ENCODE measurements at regions not wholly inside any gene's neighbourhood (a gene's known extent, or its start where the extent isn't known, plus 50 kb on each side); places are given as distances from the start of the nearest gene placed in this dataset.
"Not testable (repeated sequence)": the region's sequence is repeated elsewhere in the genome, so short reads cannot be mapped to it uniquely, and the experiment has no call there.

DNA sequence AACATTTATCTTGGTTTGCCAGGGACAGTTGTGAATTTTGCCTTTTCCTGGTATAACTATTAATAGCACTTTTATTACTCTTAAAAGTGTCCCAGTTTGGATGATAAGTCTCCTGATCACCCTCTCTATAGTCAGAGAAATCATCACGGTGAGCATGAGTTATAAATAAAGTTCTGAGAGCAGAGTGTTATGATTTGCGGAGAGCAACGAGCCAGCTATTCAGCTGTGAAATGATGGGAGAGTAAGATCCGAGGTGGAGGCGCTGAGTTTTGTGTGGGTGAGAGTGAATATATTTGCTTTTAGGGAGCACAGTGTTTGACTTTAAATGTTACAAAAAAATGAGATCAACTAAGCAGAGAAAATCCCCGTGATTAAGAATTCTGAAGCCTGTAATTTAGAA, 179.6 kb downstream of the DSC3 start:
- DNase-seq: no peak
- TF ChIP-seq POLR2A (IDR thresholded peaks at IDR 0.05; ENCODE audit: low read length): no peak
- TF ChIP-seq GATA1 (IDR thresholded peaks at IDR 0.05; ENCODE audit: low read depth, low read length): no peak

DNA sequence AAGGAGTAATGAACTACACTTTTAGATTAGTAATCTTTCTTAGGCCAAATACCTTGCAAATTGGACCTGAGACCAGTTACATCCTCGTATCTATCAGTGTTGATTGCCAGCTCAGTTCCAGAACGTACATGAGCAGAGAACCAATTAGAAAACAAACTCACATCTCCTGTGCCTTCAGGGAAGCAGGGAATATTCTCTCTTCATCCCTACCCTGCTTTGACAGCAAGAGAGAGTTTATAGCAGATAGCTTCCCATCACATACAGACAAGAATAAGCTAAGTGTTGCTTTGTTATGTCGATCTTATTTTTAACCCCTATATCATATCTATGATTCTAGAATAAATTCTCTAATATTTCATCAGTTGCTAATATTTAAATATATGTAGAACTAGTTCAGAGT, 181.8 kb downstream of the DSC3 start:
- TF ChIP-seq POLR2A (IDR thresholded peaks at IDR 0.05; ENCODE audit: low read length): no peak
- TF ChIP-seq GATA1 (IDR thresholded peaks at IDR 0.05; ENCODE audit: low read depth, low read length): no peak
- DNase-seq: no peak

DNA sequence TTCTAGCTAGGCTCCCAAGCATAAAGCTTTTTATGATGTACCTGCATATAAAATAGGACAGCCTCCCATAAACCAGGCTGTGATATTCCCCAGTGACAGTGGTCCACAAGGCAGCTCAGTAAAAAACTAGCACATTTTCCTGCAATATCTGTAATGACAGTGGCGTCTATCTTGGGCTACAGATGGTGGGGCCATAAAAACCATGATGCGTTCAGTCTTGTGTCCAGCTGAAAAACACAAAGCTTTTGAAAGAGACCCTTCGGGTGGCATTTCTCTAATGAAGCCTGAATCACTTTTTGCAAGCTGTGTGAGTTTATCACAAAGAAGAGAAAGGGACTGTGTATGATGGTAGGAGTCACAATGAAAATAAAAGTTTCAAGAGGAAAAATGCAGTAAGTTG, 183.5 kb downstream of the DSC3 start:
- TF ChIP-seq GATA1 (IDR thresholded peaks at IDR 0.05; ENCODE audit: low read depth, low read length): no peak
- no peak for TF ChIP-seq POLR2A (IDR thresholded peaks at IDR 0.05; ENCODE audit: low read length)
- no peak for DNase-seq

DNA sequence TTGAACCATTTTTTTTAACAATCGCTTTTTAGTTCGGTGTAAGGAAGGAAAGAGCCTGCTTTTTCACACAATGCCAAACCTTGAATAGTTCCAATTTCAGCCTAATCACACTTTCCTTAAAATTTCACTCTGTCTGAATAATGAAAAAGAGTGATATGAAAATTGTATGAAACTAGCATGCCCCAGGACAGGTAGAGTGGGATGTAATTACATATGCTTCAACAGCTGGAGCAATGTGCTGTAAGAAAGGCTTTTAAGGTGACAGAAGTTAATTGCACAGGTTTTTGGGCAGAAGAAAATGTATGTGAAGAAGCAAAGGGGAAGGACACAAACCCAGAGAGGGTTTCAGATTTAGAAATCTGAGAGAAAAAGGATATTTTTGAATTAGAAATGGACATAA, 184.0 kb downstream of the DSC3 start:
- no peak for TF ChIP-seq POLR2A (IDR thresholded peaks at IDR 0.05; ENCODE audit: low read length)
- no peak for DNase-seq

DNA sequence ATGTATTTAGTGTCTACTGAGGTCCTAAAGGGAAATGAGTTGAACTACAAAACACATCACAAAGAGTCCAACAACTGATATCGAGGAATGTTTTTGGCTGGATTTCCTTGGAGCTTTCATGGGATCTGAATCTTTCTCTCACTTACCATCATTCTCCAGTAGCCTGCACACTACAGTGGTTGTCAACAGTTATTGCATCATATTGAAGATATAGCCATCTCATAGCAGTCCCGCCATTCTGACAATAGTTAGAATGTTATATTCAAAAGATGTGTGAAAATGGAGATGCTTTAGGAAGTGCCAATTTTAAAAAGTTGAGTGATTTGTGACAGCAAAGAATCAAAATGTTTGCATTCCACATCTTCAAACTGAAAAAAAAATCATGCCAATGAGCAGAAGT, 186.8 kb downstream of the DSC3 start:
- no peak for DNase-seq
- TF ChIP-seq GATA1 (IDR thresholded peaks at IDR 0.05; ENCODE audit: low read depth, low read length): no peak
- no peak for TF ChIP-seq POLR2A (IDR thresholded peaks at IDR 0.05; ENCODE audit: low read length)

DNA sequence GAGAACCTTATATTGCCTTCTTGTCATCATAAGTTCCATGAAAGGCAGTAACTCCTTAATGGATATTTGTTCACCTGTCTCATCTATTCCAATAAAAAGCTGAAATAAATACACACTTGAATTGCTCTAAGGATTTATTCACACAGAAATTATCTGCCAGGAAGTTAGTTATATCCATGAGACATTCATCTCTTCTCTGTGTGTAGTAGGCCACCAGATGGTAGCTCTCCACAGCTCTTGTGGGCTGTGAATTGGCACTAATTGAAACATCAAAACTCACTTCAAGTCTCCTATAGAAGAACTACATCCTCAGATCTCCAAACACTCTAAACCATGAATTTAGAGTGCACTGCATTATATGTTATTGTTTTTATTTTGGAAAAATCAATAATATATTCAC, 189.6 kb downstream of the DSC3 start:
- DNase-seq: no peak
- TF ChIP-seq GATA1 (IDR thresholded peaks at IDR 0.05; ENCODE audit: low read depth, low read length) (no peak), POLR2A (IDR thresholded peaks at IDR 0.05; ENCODE audit: low read length) (no peak)

DNA sequence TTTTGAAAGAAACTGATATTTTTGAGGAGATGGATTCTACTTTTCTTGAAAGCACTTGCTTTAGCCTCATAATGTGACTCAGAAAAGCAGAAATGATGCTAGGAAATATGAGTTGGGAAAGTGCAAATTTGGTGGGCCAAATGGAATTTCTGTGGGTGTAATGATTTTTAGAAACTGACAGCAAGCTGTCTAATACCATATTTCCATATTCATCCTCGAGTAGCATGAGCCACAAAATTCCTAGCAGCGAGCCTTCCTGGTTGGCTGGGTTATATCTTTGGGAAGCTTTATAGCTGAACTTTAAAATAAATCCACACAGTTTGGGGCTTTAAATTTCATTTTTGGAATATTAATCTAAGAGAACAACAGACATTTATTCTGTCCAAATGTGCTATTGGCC, 190.0 kb downstream of the DSC3 start:
- TF ChIP-seq GATA1 (IDR thresholded peaks at IDR 0.05; ENCODE audit: low read depth, low read length) (no peak), POLR2A (IDR thresholded peaks at IDR 0.05; ENCODE audit: low read length) (no peak)
- no peak for DNase-seq

DNA sequence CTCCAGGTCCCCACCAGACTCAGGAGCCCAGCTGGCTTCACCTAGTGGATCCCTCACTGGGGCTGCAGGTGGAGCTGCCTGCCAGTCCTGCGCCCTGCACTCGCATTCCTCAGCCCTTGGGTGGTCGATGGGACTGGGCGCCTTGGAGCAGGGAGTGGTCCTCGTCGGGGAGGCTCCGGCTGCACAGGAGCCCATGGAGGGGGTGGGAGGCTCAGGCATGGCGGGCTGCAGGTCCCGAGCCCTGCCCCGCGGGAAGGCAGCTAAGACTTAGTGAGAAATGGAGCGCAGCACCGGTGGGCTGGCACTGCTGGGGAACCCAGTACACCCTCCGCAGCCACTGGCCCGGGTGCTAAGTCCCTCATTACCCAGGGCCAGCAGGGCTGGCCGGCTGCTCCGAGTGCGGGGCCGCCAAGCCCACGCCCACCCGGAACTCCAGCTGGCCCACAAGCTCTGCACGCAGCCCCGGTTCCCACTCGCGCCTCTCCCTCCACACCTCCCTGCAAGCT, 203.4 kb downstream of the DSC3 start:
- not testable (repeated sequence) for DNase-seq

DNA sequence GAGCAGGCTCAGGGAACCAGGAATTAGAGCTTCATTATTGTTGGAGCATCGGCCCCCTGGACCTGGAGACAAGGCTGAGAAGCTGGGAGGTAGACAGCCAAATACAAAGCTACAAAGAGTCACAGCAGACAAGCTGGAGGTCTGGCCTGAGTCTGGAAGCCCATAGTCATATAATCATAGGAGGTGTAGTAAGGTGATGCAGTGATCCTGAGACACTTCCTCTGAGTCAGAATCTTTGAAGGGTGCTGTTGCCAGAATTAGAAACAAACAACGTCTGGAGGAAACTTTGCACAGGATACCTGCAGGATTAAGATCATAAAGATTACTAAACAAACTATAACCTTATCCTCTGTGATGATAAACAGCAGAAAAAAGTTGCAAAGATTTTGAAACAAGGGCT, 213.8 kb downstream of the DSC3 start:
- no peak for DNase-seq
- TF ChIP-seq GATA1 (IDR thresholded peaks at IDR 0.05; ENCODE audit: low read depth, low read length) (no peak), POLR2A (IDR thresholded peaks at IDR 0.05; ENCODE audit: low read length) (no peak)

DNA sequence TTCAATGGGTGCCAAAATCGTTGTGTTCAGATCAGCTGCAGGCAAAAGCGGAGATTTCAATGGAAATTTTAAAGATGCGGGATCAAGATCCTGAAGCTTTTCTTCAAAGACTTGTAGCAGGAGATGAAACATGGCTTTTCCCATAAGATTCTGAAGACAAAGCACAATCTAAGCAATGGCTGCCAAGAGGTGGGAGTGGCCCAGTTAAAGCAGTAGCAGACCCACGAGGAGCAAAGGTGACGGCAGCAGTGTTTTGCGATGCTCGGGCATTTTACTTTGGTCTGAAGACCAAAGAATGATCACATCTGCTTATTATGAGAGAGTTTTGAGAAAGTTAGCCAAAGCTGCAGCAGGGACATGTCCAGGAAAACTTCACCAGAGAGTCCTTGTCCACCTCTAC, 222.9 kb downstream of the DSC3 start:
- no peak for DNase-seq
- no peak for TF ChIP-seq GATA1 (IDR thresholded peaks at IDR 0.05; ENCODE audit: low read depth, low read length)
- no peak for TF ChIP-seq POLR2A (IDR thresholded peaks at IDR 0.05; ENCODE audit: low read length)

DNA sequence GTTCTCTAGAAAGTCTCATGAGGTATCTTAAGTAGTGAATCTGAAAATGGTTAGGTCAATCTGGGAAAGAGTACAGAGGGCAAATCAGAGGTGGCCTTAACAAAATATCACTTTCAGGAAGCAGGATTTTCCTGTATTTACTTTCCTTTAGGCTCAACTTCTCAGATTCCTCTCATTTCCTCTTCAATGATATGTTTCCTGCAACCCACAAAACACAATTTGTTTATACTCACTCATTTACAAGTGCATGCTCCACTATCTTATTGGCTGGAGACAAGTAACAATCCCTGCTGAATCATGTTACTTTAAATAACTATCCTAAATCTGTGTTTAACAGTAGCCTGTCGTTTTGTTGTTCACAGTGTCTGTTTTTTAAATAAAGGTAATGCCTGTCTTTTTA, 228.1 kb downstream of the DSC3 start:
- DNase-seq: no peak
- no peak for TF ChIP-seq GATA1 (IDR thresholded peaks at IDR 0.05; ENCODE audit: low read depth, low read length)
- no peak for TF ChIP-seq POLR2A (IDR thresholded peaks at IDR 0.05; ENCODE audit: low read length)

DNA sequence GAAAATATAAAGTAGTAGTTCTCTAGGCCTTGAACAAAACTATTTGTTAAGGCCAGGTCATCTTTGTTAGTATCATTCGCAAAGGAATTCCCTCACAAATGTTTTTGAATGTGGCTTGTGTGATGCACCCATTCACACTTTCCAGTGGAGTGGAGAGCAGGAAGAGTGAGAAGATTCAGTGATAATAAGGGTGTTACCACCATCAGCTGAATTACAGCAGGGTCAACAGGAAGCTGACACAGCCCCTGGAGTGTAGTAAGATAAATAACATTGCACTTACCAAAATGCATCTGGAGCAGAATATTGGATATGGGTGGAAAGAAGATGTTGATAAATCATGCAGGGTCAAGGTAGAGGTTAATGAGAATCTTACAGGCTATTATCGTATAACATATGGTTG, 231.0 kb downstream of the DSC3 start:
- TF ChIP-seq GATA1 (IDR thresholded peaks at IDR 0.05; ENCODE audit: low read depth, low read length): no peak
- TF ChIP-seq POLR2A (IDR thresholded peaks at IDR 0.05; ENCODE audit: low read length): no peak
- no peak for DNase-seq

DNA sequence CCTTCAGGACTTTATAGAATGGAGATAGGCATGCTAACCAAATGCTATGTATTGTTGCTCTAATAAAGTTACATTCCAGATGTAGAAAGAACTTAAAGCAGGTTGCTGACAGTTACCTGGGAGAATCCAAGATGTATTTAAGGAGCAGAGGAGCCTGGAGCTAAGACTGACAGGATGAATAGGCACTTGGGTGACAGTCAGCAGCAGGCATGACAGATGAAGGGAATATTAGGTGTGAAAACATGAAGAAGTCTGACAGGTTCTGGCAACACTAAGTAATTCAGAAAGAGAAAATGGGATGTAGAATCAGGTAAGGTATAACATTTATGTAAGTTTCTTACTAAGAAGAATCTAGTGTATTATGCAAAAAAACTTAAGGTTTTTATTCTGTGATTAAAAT, 232.0 kb downstream of the DSC3 start:
- no peak for DNase-seq
- TF ChIP-seq GATA1 (IDR thresholded peaks at IDR 0.05; ENCODE audit: low read depth, low read length): no peak
- TF ChIP-seq POLR2A (IDR thresholded peaks at IDR 0.05; ENCODE audit: low read length): no peak

DNA sequence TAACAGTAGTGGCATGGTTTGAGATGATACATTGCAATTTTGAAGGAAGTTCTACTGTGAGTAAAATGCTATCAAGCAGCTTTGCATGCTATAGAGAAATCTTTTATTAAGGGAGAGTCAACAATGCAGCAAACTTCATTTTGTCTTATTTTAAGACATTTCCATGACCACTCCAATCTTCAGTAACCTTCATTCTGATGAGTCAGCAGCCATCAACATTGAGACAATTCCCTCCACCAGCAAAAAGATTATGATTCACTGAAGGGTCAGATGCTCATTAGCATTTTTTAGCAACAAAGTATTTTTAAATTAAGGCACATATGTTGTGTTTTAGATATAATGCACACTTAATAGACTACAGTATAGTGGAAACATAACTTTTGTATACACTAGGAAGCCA, 235.7 kb downstream of the DSC3 start:
- no peak for TF ChIP-seq POLR2A (IDR thresholded peaks at IDR 0.05; ENCODE audit: low read length)
- TF ChIP-seq GATA1 (IDR thresholded peaks at IDR 0.05; ENCODE audit: low read depth, low read length): no peak
- DNase-seq: no peak

DNA sequence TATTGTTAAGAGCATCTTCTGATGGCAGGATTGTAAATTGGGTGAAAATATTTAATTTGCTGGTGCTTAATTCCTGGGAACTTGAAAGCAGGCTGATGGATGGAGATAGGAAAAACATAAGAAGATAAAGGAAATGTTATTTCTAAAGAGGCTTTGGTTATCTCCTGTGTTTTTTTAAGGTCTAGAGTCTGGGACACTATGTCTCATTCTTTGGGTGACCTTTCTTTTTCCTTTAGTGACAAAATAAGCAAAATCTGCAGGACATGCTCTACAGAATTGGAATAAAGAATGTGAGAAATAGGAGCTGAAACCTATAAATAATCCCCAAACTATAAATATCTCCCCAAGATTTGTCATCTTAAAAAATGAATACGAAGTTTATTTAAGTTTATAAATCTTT, 241.7 kb downstream of the DSC3 start:
- no peak for TF ChIP-seq POLR2A (IDR thresholded peaks at IDR 0.05; ENCODE audit: low read length)
- no peak for TF ChIP-seq GATA1 (IDR thresholded peaks at IDR 0.05; ENCODE audit: low read depth, low read length)
- DNase-seq: no peak

DNA sequence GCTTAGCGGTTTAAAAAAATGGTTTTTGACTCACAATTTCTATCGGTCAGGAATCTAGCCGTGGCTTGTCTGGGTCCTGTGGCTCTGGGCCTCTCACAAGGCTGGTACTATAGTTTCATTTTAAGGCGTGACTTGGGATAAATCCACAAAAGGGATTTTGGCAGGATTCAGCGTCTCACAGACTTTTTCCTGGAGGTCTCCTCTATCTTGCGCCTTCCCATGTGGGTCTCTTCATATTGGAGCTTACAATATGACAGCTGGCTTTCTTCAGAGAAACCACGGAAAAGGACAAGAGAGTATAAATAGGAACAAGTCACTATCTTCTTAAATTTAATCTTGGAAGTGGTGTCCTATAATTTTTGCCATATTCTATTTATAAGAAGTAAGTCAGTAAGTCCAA, 250.5 kb downstream of the DSC3 start:
- DNase-seq: no peak
- no peak for TF ChIP-seq GATA1 (IDR thresholded peaks at IDR 0.05; ENCODE audit: low read depth, low read length)
- no peak for TF ChIP-seq POLR2A (IDR thresholded peaks at IDR 0.05; ENCODE audit: low read length)

DNA sequence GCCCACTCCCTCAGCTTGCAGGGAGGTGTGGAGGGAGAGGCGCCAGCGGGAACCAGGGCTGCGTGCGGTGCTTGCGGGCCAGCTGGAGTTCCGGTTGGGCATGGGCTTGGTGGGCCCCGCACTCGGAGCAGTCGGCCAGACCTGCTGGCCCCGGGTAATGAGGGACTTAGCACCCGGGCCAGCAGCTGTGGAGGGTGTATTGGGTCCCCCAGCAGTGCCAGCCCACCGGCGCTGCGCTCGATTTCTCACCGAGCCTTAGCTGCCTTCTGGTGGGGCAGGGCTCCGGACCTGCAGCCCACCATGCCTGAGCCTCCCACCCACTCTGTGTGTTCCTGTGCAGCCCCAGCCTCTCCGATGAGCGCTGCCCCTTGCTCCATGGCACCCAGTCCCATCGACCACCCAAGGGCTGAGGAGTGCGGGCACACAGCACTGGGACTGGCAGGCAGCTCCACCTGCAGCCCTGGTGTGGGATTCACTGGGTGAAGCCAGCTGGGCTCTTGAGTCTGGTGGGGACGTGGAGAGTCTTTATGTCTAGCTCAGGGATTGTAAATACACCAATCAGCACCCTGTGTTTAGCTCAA, 254.0 kb downstream of the DSC3 start:
- not testable (repeated sequence) for DNase-seq

Measured in erythroblast (primary cell).